ENCODE measurements at regions not wholly inside any gene's neighbourhood (a gene's known extent, or its start where the extent isn't known, plus 50 kb on each side); places are given as distances from the start of the nearest gene placed in this dataset.

- no peak for TF ChIP-seq TFAP4 (IDR thresholded peaks at IDR 0.05; ENCODE audit: borderline replicate concordance, low read depth)
- TF ChIP-seq ZC3H4 (CRISPR knock-in tag; IDR thresholded peaks at IDR 0.05; ENCODE audit: borderline replicate concordance) = no peak
- no peak for TF ChIP-seq ZNF251 (CRISPR knock-in tag; IDR thresholded peaks at IDR 0.05)
- TF ChIP-seq ZNF280D (CRISPR knock-in tag; IDR thresholded peaks at IDR 0.05) = no peak
- TF ChIP-seq TEAD3 (CRISPR knock-in tag; optimal IDR thresholded peaks at IDR 0.05; ENCODE audit: borderline replicate concordance) = no peak
- no peak for TF ChIP-seq ZKSCAN8 (CRISPR knock-in tag; IDR thresholded peaks at IDR 0.05; ENCODE audit: borderline replicate concordance)
- no peak for TF ChIP-seq KDM4B (CRISPR knock-in tag; IDR thresholded peaks at IDR 0.05)
- no peak for TF ChIP-seq ZNF382 (CRISPR knock-in tag; IDR thresholded peaks at IDR 0.05; ENCODE audit: borderline replicate concordance)
- TF ChIP-seq ARID4A (CRISPR knock-in tag; IDR thresholded peaks at IDR 0.05; ENCODE audit: borderline replicate concordance) = no peak
- TF ChIP-seq ZNF350 (CRISPR knock-in tag; IDR thresholded peaks at IDR 0.05; ENCODE audit: borderline replicate concordance, low read depth) = no peak
Observed at GRCh38 chr6:165925474-165926156, 242.0 kb downstream of the TBXT start (continued).
